H1 (cell line): ENCODE measurements at regions not wholly inside any gene's neighbourhood (a gene's known extent, or its start where the extent isn't known, plus 50 kb on each side); places are given as distances from the start of the nearest gene placed in this dataset.

ENCODE experiments used
- ATF2 ChIP-seq: IDR thresholded peaks from 2 replicates; pipeline ENCODE4 v1.6.1; 2012; ENCODE audit warnings: low read length, inconsistent platforms
- BCL11A ChIP-seq, 2 experiments: IDR thresholded peaks; one replicate each; pipeline ENCODE4 v1.6.1; 2011; ENCODE audit warnings: low read depth in 2 of 2, low read length in 2 of 2, mild to moderate bottlenecking in 2 of 2
- CHD1 ChIP-seq: IDR thresholded peaks from 2 replicates; pipeline ENCODE4 v1.6.1; 2012; ENCODE audit warnings: low read depth, low read length, improper control_type of control experiment
- CHD7 ChIP-seq: fragments of 300-600 bp; sonication (generic); IDR thresholded peaks from 2 replicates; pipeline ENCODE4 v1.7.1; 2012; ENCODE audit warnings: low read length, moderate library complexity, mild to moderate bottlenecking, inconsistent platforms; ENCODE audit not compliant: insufficient replicate concordance
- GABPA ChIP-seq: IDR thresholded peaks from 2 replicates; pipeline ENCODE4 v1.6.1; 2011; ENCODE audit warnings: mild to moderate bottlenecking, low read length, moderate library complexity, borderline replicate concordance; ENCODE audit not compliant: insufficient read depth
- GTF2F1 ChIP-seq: IDR thresholded peaks from 2 replicates; pipeline ENCODE4 v1.6.1; 2012; ENCODE audit warnings: low read depth, low read length, improper control_type of control experiment, borderline replicate concordance
- NRF1 ChIP-seq: IDR thresholded peaks from 2 replicates; pipeline ENCODE4 v1.6.1; 2011; ENCODE audit warnings: mild to moderate bottlenecking, low read depth, low read length, improper control_type of control experiment
- RNF2 ChIP-seq: fragments of 200-900, 300-1000 bp; sonication (generic); IDR thresholded peaks from 2 replicates; pipeline ENCODE4 v1.7.1; 2016; ENCODE audit warnings: borderline replicate concordance, low read depth, mild to moderate bottlenecking, antibody characterized with exemption, low read length; ENCODE audit not compliant: poor library complexity, severe bottlenecking; ENCODE audit errors: missing control alignments
- SIX5 ChIP-seq: IDR thresholded peaks from 2 replicates; pipeline ENCODE4 v1.6.1; 2011; ENCODE audit warnings: mild to moderate bottlenecking, low read depth, low read length

DNA sequence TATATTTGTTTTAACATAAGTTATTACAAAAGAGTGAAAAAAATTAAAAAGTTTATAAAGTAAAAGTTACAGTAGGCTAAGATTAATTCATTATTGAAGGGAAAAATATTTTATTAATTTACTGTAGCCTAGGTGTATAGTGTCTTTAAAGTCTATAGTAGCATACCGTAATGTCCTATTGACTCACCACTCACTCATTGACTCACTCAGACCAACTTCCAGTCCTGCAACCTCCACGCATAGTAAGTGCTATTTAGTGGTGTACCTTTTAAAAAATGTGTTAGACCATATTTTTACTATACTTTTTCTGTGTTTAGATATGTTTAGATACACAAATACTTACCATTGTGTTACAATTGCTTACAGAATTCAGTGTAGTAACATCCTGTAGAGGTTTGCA is 841.1 kb downstream of the CENPC start (continued):
- TF ChIP-seq CHD7 = no peak
- no peak for TF ChIP-seq CHD1
- TF ChIP-seq RNF2 = no peak
- no peak for TF ChIP-seq GTF2F1
- TF ChIP-seq ATF2 = no peak
- no peak for TF ChIP-seq BCL11A (IDR thresholded peaks at IDR 0.05; ENCODE audit: low read depth in 2 of 2, low read length in 2 of 2)
- TF ChIP-seq GABPA = no peak
- no peak for TF ChIP-seq SIX5
- no peak for TF ChIP-seq NRF1
